HL-60 (cell line): ENCODE measurements at regions not wholly inside any gene's neighbourhood (a gene's known extent, or its start where the extent isn't known, plus 50 kb on each side); places are given as distances from the start of the nearest gene placed in this dataset.

Experiments used
- DNase-seq, 2 experiments: peaks; one replicate each; pipeline ENCODE4 v3.0.0-alpha.2; 2010 to 2020; ENCODE audit warnings: low read depth in 1 of 2, low spot score in 1 of 2
- H3K27ac ChIP-seq: fragments of 250-450 bp; sonication (Bioruptor Pico); replicated peaks from 2 replicates; pipeline ENCODE4 v1.5.1; 2020; ENCODE audit warnings: mild to moderate bottlenecking, moderate library complexity
- H3K27me3 ChIP-seq: fragments of 250-450 bp; sonication (Bioruptor Pico); 2 replicates; pipeline ENCODE4 v1.5.1; 2021; ENCODE audit warnings: mild to moderate bottlenecking, moderate library complexity; ENCODE audit not compliant: insufficient read depth, poor library complexity, severe bottlenecking
- H3K4me3 ChIP-seq: replicated peaks from 2 replicates; pipeline ENCODE4 v1.5.1; 2011; ENCODE audit warnings: mild to moderate bottlenecking, control low read depth, low read length; ENCODE audit not compliant: insufficient read depth
- GABPA ChIP-seq: IDR thresholded peaks from 2 replicates; pipeline ENCODE4 v1.6.1; 2012; ENCODE audit warnings: low read depth
- POLR2AphosphoS5 ChIP-seq: IDR thresholded peaks from 2 replicates; pipeline ENCODE4 v1.6.1; 2012; ENCODE audit warnings: low read depth
- SPI1 ChIP-seq: IDR thresholded peaks from 2 replicates; pipeline ENCODE4 v1.6.1; 2012; ENCODE audit warnings: low read depth, mild to moderate bottlenecking, borderline replicate concordance
- TF ChIP-seq, protein P1 (sequence below): IDR thresholded peaks from one replicate; pipeline ENCODE4 v1.5.1; 2011; ENCODE audit warnings: low read length, control low read depth, inconsistent platforms; ENCODE audit not compliant: insufficient read depth
- TF ChIP-seq, protein P2 (sequence below): IDR thresholded peaks from 2 replicates; pipeline ENCODE4 v1.6.1; 2012; ENCODE audit warnings: low read depth; ENCODE audit not compliant: insufficient replicate concordance

DNA sequence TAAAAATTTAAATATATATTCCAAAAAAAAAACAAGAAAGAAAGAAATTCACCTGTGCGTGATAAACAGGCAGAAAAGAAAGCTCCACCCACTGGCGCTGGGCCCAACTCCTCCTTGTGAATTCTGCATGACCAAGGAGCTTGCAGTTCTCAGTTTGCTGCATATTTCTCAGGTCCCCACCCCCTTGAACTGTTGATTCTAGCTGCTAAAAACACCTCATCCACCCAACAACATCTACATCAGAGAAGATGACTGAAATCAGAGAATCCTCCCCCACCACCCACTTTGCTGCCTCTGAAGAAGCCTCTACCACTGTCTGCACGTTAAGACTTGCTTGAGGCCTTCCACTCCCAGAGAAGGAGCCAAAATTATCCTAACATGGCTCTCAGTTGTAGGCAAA is 104.8 kb downstream of the RGS2 start:
- no peak overlapping the region for H3K4me3 ChIP-seq
- H3K27ac ChIP-seq, result no peak overlapping the region
- DNase-seq, result no peak
- H3K27me3 ChIP-seq, result no peaks in the 10 kb centered on the region
- TF ChIP-seq, protein P1, sequence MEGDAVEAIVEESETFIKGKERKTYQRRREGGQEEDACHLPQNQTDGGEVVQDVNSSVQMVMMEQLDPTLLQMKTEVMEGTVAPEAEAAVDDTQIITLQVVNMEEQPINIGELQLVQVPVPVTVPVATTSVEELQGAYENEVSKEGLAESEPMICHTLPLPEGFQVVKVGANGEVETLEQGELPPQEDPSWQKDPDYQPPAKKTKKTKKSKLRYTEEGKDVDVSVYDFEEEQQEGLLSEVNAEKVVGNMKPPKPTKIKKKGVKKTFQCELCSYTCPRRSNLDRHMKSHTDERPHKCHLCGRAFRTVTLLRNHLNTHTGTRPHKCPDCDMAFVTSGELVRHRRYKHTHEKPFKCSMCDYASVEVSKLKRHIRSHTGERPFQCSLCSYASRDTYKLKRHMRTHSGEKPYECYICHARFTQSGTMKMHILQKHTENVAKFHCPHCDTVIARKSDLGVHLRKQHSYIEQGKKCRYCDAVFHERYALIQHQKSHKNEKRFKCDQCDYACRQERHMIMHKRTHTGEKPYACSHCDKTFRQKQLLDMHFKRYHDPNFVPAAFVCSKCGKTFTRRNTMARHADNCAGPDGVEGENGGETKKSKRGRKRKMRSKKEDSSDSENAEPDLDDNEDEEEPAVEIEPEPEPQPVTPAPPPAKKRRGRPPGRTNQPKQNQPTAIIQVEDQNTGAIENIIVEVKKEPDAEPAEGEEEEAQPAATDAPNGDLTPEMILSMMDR, result no peak
- TF ChIP-seq GABPA (no peak), SPI1 (no peak), POLR2AphosphoS5 (no peak)
- TF ChIP-seq, protein P2, sequence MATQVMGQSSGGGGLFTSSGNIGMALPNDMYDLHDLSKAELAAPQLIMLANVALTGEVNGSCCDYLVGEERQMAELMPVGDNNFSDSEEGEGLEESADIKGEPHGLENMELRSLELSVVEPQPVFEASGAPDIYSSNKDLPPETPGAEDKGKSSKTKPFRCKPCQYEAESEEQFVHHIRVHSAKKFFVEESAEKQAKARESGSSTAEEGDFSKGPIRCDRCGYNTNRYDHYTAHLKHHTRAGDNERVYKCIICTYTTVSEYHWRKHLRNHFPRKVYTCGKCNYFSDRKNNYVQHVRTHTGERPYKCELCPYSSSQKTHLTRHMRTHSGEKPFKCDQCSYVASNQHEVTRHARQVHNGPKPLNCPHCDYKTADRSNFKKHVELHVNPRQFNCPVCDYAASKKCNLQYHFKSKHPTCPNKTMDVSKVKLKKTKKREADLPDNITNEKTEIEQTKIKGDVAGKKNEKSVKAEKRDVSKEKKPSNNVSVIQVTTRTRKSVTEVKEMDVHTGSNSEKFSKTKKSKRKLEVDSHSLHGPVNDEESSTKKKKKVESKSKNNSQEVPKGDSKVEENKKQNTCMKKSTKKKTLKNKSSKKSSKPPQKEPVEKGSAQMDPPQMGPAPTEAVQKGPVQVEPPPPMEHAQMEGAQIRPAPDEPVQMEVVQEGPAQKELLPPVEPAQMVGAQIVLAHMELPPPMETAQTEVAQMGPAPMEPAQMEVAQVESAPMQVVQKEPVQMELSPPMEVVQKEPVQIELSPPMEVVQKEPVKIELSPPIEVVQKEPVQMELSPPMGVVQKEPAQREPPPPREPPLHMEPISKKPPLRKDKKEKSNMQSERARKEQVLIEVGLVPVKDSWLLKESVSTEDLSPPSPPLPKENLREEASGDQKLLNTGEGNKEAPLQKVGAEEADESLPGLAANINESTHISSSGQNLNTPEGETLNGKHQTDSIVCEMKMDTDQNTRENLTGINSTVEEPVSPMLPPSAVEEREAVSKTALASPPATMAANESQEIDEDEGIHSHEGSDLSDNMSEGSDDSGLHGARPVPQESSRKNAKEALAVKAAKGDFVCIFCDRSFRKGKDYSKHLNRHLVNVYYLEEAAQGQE, result no peak

DNA sequence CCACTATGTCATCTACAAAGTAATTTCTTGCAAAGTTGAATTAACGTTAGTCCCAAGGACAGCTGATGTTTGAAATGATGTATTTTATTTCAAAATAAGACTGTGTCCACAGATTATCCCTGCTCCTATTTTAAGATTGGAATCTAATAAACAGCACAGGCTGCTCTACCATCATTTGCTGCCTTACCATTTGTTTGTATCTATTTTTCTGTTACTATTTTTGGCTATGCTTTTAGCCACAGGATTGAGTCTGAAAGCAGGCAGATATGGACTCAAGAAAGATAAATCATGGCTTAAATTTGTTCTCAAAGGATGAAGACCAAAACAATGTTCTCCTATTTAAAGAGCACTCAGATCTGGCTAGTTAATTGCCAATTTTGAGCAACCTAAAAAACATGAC is 105.3 kb downstream of the RGS2 start:
- no peak for TF ChIP-seq POLR2AphosphoS5
- TF ChIP-seq, protein P1, result no peak
- TF ChIP-seq GABPA, result no peak
- TF ChIP-seq, protein P2, result no peak
- no peak for TF ChIP-seq SPI1
- Histone ChIP-seq H3K4me3 (no peak overlapping the region), H3K27ac (no peak overlapping the region), H3K27me3 (no peaks in the 10 kb centered on the region)
- DNase-seq, result no peak

DNA sequence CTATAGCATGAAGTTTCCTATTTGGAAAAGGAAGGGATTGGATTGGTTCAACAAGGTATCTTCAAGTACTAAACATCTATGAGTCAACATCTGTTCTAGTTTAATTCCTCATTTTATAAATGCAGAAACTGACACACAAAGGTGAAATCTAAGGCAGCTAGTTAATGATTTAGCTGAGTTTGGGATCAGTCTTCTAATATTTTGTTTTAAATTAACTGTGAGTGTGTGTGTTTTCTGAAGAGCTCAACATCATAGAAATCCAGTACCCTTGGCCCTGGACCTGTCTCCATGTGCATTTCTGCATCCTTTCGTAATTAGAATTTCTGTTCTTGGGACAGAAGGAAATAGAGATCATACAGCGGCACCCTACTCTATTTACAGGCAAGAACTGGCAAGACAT is 105.9 kb downstream of the RGS2 start:
- H3K27me3 ChIP-seq, result no peaks in the 10 kb centered on the region
- no peak overlapping the region for H3K4me3 ChIP-seq
- no peak for DNase-seq
- TF ChIP-seq, protein P2, result no peak
- no peak for TF ChIP-seq GABPA
- TF ChIP-seq, protein P1, result no peak
- H3K27ac ChIP-seq, result no peak overlapping the region
